ENCODE measurements at regions not wholly inside any gene's neighbourhood (a gene's known extent, or its start where the extent isn't known, plus 50 kb on each side); places are given as distances from the start of the nearest gene placed in this dataset.

DNA sequence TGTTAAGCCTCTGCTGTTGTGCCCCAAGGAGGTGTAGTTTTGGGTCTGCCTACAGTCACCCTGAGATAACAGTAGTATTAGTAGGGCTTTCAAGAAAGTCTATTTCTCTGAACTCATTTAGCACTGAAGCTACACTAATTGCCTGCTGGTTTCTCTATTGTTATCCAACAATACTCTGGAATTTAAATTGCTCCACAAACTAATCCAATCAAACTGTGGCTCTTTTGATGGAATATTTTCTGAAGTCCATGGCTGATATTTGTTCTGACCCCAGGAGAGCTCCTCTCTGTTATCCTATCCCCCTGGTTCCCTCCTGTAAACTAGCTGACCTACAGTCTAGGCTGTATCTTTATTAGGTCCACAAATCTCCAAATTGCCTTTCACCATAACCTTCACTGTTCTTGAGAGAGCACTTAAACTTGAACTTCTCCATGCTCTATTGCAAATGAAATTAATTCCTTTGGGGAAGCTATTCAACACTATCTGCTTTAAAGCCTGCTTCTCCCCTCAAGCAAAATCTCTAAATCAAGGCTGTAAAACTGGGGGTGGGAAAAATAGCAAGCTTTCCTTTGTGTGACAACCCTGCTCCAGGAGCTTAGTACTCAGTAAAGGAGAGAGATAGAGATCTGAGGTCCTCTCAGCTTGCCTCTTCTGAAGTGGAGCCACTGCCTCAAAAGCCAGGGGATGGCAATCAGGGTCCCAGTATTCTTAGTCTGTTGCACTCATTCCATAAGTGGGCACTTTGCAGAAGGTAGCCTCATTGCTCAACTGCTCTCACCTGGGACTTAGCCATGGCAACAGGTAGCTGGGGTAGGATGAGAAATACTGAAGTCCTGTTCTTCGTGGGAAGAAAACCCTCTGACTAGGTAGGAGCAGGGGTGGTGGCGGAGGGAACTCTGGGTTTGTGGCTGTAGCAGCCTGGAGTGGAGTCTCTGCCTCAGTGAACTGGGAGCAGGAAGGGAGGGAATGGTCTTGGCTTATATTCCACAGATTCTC is 110.9 kb downstream of the MACIR start:
- TF ChIP-seq, protein P1, sequence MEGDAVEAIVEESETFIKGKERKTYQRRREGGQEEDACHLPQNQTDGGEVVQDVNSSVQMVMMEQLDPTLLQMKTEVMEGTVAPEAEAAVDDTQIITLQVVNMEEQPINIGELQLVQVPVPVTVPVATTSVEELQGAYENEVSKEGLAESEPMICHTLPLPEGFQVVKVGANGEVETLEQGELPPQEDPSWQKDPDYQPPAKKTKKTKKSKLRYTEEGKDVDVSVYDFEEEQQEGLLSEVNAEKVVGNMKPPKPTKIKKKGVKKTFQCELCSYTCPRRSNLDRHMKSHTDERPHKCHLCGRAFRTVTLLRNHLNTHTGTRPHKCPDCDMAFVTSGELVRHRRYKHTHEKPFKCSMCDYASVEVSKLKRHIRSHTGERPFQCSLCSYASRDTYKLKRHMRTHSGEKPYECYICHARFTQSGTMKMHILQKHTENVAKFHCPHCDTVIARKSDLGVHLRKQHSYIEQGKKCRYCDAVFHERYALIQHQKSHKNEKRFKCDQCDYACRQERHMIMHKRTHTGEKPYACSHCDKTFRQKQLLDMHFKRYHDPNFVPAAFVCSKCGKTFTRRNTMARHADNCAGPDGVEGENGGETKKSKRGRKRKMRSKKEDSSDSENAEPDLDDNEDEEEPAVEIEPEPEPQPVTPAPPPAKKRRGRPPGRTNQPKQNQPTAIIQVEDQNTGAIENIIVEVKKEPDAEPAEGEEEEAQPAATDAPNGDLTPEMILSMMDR (IDR thresholded peaks at IDR 0.05; ENCODE audit: low read depth, low read length): no peak
- H3K4me3 ChIP-seq (replicated peaks in 1 of 2; ENCODE audit: low read depth in 2 of 2, low read length in 2 of 2): no peak overlapping the region
- DNase-seq (ENCODE audit: low read depth in 2 of 2): no peak

DNA sequence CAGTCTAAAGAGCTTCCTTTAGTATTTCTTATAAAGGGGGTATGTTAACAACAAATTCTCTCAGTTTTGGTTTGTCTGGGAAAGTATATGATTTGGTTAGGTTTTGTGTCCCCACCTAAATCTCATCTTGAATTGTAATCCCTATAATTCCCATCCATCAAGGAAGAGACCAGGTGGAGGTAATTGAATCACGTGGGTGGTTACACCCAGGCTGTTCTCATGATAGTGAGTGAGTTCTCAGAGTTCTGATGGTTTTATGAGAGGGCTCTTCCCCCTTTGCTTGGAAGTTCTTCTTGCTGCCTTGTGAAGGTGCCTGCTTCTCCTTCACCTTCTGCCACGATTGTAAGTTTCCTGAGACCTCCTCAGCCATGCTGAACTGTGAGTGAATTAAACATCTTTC is 109.1 kb downstream of the MACIR start:
- H3K4me3 ChIP-seq (replicated peaks in 1 of 2; ENCODE audit: low read depth in 2 of 2, low read length in 2 of 2): no peak overlapping the region
- DNase-seq (ENCODE audit: low read depth in 2 of 2): no peak
- TF ChIP-seq, protein P1 (IDR thresholded peaks at IDR 0.05; ENCODE audit: low read depth, low read length): no peak

DNA sequence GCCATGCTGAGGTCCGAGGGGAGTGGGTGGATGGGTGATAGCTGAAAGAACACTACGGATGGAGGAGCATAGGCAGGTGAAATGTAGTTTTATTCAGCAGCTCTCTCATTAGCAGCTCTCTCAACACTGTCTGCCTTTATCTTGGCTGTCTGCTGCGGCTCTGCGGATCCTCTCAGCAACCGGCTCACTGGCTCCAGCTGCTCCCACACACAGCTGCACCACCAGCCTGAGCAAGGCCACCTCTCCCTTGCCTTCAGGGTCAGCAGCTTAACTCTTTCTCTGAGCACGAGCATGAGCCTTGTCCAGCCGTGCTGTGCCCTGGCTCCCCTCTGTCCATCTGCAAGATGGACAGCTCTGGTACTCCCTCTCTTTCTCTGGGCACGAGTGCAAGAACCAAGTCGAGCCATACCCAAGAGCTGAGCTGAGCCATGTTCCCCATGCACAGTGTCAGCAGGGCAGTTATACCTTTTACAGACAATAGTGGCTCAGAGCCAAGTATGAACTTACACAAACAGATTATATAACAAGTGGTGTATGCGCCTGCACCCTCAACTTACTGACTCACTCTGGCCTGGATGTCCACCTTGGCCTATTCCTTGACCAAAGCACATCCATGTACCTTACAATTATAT is 108.5 kb downstream of the MACIR start:
- TF ChIP-seq, protein P1 (IDR thresholded peaks at IDR 0.05; ENCODE audit: low read depth, low read length): no peak

DNA sequence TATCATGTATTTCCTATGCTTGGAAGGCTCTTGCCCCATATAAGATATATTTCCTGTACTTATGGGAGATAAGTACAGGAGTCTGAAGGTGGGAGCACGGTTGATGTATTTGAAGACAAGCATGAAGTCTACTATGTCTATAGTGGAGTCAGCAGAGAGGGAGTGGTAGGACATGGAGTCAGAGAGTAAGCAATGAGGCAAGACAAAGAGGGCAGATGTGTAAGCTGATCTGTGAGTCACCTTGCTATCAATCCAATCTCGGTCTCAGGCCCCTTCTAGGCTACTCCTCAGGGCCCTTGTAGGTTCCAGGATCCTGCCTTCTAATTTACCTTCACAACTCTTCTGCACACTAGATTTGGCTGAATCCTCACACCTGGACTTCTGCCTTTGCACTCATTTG is 105.5 kb downstream of the MACIR start:
- no peak for DNase-seq (ENCODE audit: low read depth in 2 of 2)
- H3K4me3 ChIP-seq (replicated peaks in 1 of 2; ENCODE audit: low read depth in 2 of 2, low read length in 2 of 2): no peak overlapping the region
- TF ChIP-seq, protein P1 (IDR thresholded peaks at IDR 0.05; ENCODE audit: low read depth, low read length): no peak

More for the DNA sequence above, 108.5 kb downstream of the MACIR start:
- no peak for DNase-seq (ENCODE audit: low read depth in 2 of 2)
- H3K4me3 ChIP-seq (replicated peaks in 1 of 2; ENCODE audit: low read depth in 2 of 2, low read length in 2 of 2): no peak overlapping the region

DNA sequence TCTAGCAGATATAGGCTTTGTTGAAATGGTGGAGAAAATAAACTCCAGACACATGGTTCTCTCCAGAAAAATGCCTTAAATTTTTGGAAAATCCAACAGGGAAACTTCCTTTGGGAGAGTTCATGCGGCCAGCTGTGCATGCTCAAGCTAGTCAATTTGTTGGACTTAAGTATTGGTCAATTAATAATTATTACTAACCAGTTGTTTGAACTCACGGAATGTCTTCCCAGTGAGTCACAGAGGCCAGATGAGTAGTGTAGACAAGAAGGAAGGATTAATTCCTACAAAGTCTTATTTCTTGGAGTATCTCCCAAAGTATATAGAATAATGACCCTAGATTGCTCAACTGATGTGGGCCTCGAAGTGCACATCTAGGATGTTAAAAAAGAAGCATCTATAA is 103.6 kb downstream of the MACIR start:
- TF ChIP-seq, protein P1 (IDR thresholded peaks at IDR 0.05; ENCODE audit: low read depth, low read length): no peak
- DNase-seq (ENCODE audit: low read depth in 2 of 2): no peak
- no peak overlapping the region for H3K4me3 ChIP-seq (replicated peaks in 1 of 2; ENCODE audit: low read depth in 2 of 2, low read length in 2 of 2)

DNA sequence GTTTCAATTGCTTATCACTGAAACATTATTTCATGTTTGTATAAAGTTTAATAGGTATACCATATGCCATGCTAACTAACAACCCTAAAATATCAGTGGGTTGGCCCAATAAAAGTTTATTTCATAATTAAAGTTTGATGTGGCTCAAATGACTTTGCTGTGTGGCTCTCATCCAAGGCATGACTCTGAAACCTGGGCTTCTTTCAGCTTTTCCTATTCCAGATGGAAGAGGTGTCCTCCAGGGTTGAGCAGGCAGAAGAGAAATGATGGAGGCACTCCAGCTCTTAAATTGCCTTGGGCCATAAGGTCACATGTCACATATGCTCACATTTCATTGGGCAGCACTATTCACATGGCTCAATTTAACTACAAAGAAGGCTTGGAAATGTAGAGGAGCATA is 101.9 kb downstream of the MACIR start:
- no peak for DNase-seq (ENCODE audit: low read depth in 2 of 2)
- TF ChIP-seq, protein P1 (IDR thresholded peaks at IDR 0.05; ENCODE audit: low read depth, low read length): no peak
- H3K4me3 ChIP-seq (replicated peaks in 1 of 2; ENCODE audit: low read depth in 2 of 2, low read length in 2 of 2): no peak overlapping the region

Measured in cardiac fibroblast (primary cell).